Hematopoietic multipotent progenitor cell treated with erythropoietin and hydrocortisone succinate and interleukin-3 and kit ligand, for 4 days (in vitro differentiated cells): ENCODE measurements at regions not wholly inside any gene's neighbourhood (a gene's known extent, or its start where the extent isn't known, plus 50 kb on each side); places are given as distances from the start of the nearest gene placed in this dataset.

Experiments used
- DNase-seq: peaks from one replicate; pipeline ENCODE4 v3.0.0-alpha.2; 2015

DNA sequence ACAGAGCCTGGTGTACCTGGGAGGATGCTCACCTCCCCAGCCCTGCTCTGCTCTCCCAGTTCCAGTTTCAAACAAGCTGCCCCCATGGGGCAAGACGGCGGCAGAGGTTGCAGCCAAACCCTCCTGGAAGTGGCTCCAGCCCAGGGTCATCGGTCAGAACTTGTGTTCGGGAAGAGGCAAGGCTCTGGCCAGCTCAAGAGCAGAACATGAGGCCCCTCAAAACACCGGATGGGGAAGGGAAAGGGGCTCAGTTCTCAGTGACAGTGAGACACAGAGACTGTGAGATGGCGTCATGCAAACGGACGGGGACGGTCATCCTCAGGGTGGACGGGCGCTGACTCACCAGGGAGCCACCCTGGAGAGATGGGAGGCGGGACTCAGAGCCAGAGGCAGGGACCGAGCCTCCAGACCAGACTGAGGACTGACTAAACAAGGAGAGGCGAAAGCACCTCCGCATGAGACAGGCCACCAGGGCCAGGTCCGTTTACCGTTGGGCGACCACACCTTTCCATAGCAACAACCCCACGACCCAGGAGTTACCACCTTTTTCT, 63.9 kb upstream of the GALNT9 start:
- no peak for DNase-seq

DNA sequence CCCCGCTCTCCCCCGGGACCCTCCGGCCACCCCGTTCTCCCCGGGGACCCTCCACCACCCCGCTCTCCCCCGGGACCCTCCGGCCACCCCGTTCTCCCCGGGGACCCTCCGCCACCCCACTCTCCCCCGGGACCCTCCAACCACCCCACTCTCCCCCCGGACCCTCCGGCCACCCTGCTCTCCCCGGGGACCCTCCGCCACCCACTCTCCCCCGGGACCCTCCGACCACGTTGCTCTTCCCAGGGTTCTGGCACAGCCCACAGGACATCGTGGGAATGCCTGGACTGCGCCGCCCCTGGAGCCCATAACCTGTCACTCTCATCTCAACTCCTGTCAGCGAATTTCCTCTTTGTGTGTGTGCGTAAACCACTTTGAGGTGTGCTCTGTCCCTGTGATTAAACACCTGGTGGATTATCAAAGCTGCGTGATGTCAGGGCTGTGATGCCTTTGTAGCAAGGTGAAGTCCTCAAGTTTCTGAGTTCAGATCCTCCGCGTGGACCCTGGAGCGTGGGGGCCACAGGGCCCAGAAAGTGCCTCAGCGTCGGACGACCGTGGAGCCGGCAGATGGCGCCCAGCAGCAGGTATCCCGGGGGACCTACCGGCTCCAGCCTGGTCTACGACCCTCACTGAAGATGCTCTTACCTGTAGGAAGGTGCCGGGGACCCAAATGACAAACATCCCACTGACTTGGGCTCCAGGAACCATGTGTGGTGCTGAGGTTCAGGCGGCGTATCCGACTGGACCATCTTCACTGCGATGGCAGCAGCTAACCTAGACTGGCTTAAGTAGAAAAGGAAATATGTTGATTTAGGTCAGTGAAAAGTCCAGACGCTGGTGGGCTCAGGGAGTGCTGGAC, 63.2 kb upstream of the GALNT9 start:
- no peak for DNase-seq

DNA sequence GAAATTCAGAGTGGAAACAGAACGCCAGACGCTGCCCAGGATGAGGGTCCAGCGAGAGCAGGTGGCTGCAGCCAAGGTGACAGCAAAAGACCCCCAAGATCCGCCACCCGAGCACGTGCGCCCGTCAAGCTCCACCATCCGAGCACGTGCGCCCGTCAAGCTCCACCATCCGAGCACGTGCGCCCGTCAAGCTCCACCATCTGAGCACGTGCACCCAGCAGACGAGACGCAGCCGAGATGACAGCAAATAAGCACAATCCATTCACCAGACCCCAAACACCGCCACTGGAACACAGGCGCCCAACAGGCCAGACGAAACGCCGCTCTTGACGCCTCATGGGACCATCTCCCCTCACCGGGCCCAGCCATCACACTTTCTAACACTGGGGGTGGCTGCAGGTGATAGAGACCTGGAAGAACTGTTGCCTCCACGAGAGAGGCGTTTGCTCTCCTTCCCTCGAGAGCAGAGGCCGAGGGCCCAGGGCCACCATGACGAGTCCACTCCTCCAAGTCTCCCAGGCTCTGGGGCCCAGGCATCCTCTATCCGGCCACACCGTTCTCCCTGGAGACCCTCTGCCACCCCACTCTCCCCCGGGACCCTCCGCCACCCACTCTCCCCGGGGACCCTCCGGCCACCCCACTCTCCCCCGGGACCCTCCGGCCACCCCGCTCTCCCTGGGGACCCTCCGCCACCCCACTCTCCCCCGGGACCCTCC, 62.1 kb upstream of the GALNT9 start:
- DNase-seq = no peak

DNA sequence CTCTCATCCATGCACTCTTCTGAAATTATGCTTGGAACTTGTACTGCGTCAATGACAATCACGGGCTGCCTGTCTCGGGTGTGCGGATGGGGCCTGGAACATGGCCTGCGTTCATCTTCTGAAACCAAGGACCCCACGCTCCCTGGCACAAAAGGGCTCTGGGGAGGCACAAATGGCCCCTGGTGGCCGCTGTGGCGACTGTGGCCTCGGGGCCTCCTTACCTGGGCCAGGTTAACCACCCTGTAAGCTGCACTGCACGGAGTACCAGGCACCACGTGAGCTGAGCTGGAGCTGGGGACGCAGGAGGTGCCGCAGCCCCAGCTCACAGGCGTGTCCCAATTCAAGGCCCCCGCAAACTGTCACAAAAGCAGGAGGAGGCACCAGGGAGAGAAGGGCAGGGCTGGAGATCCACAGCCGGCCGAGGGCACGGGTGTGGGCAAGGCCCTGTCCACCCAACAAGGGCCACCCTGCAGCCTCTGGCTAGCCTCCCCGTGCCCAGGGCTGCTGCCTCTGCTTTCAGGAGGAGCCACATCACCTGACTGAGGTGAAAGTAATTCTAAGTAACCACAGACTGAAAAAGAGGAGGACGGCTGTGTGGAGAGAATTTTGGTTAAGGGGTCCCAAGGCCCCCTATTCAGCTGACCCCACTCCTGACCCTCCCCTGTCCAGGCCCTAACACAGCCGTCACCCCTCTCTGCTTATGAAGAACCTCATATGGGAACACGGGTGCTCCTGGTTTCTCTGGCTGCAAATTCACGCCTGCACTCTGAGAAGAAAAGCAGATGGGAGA, 61.1 kb upstream of the GALNT9 start:
- DNase-seq = no peak

DNA sequence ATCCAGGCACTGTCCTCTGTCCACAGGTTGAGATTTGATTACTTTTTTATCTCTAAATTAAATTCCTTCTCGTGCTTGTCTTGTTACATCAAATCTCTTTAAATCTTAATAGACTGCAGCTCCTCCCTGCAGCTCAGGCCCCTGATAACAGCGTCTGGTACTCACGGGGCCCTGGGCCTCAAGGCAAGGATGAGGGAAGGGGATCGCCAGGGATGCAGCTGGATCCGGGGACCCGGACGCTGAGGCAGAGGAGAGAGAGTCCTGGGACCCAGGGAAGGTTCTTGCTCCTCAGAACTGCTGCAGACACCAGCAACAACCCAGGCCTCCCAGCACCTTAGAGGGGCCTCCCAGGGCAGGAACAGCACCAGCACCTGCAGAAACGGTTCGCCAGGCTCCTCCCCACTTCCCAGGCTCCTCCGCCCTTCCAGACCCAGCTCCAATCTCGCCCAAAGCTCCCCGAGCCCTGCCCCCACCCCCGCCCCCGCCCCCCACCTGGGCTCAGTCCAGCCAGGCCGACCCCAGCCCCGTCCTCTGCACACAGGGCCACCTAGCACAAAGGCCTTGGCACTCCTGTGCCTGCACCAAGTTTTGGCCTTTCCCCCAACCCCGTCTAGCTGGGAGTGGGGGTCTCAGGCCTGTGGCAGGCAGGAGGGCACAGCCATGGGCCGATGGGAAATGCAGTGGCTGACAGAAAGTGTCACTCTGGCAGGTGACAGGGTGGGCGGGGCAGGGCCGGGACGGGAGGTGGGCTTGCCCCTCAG, 60.3 kb upstream of the GALNT9 start:
- DNase-seq = no peak

DNA sequence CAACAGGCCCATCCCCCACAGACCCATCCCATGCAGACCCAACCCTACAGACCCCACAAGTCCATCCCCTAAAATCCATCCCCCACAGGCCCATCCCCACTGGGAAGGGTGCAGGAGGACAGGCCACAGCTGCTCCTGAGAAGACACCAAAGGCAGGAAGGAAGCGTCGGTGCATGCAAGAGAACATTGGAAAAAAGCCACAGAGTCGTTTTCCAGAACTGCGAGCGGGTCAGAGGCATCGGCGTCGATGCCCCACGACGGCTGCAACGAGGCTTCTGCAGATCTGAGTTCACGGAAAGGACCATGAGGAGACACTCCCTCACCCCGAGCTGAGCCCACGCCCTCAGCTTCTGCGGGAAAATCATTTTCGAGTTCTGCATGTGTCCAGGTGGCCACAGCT, 59.6 kb upstream of the GALNT9 start:
- DNase-seq = no peak

DNA sequence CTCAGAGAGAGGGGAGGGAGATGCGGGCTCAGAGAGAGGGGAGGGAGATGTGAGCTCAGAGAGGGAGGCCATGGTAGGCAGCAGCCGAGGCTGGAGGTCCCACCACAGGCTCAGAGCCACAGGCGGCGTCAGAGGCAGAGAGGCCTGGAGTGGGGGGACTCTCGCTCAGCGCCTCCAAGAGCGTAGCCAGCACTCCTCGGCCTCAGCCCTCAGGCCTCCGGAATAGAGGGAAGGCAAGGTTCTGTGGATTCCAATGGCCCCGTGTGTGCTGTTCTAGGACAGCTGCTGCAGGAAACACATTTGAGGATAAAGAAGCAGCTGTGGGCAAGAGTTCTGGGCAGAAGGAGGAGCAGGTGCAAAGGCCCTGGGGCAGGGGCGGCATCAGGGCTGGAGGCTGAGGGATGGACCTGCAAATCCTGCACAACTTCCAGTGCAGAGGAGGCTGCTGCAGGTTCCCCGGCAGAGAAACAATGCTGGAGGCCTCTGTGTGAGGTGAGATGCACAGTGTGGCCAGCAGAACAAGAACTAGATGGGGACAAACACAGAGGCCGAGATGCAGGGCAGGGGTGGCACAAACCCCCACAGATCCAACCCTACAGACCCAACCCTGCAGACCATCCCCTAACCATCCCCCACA, 59.1 kb upstream of the GALNT9 start:
- no peak for DNase-seq

DNA sequence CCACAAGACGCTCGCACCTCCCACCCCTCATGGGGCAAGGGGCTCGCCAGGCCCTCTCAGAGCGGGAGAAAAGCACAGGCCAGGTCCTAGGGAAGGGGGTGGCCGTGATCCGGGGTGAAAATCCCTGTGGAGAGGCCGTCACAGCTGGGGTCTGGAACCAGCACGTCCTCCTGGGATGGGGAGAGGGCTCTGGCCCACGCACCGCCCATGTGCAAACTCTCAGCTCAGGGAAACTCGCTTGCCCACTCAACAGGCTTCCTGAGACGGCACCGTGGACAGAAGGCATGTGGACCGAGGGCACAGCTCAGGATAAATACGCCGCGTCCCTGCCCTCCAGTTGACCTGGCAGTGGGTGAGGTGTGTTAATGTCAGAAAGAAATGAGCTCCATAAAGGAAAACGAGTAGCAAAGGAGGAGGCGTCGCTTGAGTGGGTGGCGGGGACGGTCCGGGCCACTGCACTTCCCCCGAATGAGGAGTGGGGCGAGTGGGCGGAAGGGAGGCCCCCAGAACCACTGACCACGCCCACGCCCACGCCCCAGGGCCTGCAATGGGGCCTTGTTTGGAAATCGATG, 57.6 kb upstream of the GALNT9 start:
- no peak for DNase-seq

DNA sequence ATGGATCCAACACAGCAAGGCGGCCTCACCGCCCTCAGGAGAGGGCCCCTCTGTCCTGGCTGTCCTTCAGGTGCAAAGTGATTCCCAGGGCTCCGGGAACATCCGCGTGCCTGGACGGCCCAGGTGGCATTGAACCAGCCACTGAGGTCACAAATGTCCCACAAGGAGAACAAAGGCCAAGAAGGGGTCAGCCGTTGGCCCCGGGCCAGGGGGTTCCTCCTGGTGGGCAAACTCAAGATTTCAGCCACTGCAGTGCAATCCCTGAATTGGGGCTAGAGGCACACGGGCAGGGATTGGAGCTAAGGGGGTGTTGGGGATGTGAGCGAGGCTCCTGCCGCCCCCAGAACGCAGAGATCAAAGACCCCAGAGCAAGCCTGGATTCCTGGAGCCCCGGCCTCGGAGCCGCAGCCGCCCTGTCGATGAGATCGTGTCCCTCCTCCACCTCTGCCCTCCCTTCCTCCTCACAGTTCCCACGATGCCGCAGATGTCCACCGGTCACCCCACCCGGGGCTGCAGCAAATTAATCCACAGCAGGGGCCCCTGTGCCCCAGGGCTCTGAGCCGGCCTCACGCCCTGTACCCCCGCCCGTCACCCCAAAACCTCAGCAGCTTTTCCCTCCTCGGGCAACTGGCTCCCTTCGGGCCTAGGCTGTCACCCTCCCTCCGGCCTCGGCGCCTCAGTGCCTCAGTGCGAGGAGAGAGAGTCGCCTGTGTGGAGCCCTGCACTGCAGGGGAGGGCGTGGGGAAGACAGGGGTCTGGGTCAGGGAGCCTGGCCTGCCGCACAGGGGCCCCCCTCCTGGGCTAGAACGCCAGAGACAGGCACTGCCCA, 56.7 kb upstream of the GALNT9 start:
- DNase-seq = no peak

DNA sequence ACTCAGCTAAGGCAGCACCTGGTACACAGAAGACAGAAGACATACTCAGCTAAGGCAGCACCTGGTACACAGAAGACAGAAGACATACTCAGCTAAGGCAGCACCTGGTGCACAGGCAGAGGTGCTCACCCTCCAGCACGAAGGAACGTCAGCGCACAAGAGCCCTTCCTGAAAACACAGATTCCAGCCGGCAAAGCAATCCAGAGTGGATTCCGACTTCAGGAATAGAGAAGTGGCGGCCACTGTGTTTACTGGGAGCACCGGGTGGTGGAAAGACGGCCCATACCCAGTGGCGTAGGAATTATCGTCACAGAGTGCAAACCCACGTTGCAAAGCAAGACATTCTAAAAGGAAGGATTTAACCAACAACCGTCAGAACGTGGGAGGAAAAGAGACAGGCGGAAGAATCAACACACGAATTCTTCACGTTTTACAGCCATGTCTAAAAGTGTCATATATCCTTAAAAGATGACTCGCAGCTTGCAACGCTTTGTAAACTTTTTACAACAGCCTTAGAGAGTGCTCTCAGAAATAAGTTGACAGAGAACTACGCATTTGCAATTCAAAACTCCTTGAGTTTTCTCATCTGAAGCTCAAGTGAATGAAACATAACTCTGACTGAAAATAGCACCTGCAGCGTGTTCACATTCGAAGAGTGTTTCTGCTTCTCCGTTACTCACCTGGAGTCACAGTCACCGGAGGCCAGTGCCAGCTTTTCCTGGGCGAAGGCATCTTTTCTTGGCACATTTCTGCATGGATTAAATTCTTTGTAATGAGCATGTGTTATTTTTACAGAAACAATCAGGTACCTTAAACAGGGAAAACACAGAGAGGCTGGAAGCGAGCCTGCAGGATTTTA, 55.8 kb upstream of the GALNT9 start:
- DNase-seq = no peak

DNA sequence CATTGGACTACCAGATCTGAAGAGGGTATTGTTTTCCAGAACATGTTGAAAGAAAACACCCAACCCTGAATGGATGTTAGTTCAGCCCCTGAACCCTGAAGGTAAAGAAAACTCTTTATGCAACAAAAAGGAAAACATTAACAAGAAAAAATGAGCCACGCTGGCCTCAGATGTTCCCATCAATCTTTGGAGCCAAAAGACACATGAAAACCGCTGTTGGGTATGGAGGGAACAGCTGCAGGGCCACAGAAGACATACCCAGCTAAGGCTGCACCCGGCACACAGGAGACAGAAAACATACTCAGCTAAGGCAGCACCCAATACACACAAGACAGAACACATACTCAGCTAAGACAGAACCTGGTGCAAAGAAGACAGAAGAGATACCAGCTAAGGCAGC, 51.3 kb upstream of the GALNT9 start:
- no peak for DNase-seq

DNA sequence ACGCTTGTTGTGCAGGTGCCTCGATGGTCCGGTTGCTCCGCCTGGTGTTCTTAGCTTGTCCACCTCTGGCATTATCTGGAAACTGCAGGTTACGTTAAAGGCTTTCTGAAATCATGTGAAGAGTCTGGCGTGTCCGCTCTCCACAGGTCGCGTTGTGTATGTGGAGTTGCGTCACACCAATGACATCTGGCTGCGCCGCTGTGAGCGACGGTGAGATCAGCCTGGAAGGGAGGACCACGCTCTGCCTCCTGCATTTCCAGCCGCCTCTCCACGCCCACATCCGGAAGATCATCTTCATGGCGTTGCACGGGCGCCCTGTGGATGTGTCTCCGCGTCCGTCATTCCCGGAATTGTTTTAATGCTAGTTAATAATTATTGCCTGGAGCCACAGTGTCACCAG, 50.6 kb upstream of the GALNT9 start:
- DNase-seq = no peak

DNA sequence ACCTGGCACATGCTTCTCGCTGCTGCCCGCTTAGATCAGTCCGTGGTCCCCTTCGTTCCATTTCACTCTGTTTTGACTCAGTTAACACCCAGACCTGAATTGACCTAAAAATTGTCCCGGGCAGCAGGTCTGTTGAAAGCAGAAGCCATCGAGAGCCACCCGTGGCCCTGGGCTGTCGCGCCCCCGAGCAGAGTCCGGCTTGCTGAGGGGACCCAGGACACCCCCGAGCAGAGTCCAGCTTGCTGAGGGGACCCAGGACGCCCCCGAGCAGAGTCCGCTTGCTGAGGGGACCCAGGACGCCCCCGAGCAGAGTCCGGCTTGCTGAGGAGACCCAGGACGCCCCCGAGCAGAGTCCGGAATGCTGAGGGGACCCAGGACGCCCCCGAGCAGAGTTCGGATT, 50.2 kb upstream of the GALNT9 start:
- DNase-seq = no peak
